ENCODE measurements at regions not wholly inside any gene's neighbourhood (a gene's known extent, or its start where the extent isn't known, plus 50 kb on each side); places are given as distances from the start of the nearest gene placed in this dataset.

DNA sequence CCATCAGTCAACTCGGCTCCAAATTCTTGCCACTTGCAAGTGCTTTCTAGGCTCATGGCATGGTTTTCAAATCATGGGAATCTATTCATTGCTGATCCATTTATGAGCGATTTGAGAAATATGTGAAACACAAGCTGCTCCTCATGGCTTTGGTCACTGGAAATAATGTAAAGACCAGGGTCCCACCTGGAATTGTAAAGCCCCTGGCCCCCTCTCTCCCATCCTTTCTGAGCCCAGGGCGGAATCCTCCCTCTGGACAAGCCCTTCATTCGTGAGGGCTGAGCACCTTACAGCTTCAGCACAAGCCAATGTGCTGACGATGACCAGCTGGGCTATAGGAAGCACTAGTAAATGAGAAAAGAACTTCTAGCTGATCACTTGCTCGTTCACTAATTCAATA is 96.0 kb downstream of the RNASET2 start:
- TF ChIP-seq POLR2AphosphoS5 (IDR thresholded peaks at IDR 0.05) (no peak), EP300 (IDR thresholded peaks at IDR 0.05) (no peak)
- TF ChIP-seq, protein P1, sequence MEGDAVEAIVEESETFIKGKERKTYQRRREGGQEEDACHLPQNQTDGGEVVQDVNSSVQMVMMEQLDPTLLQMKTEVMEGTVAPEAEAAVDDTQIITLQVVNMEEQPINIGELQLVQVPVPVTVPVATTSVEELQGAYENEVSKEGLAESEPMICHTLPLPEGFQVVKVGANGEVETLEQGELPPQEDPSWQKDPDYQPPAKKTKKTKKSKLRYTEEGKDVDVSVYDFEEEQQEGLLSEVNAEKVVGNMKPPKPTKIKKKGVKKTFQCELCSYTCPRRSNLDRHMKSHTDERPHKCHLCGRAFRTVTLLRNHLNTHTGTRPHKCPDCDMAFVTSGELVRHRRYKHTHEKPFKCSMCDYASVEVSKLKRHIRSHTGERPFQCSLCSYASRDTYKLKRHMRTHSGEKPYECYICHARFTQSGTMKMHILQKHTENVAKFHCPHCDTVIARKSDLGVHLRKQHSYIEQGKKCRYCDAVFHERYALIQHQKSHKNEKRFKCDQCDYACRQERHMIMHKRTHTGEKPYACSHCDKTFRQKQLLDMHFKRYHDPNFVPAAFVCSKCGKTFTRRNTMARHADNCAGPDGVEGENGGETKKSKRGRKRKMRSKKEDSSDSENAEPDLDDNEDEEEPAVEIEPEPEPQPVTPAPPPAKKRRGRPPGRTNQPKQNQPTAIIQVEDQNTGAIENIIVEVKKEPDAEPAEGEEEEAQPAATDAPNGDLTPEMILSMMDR (IDR thresholded peaks at IDR 0.05), result no peak
